GM12875 (cell line): ENCODE measurements at regions not wholly inside any gene's neighbourhood (a gene's known extent, or its start where the extent isn't known, plus 50 kb on each side); places are given as distances from the start of the nearest gene placed in this dataset.

Experiments used
- H3K4me3 ChIP-seq: one replicate; pipeline ENCODE4 v1.5.1; 2011; ENCODE audit warnings: low read depth, low read length, control low read depth
- TF ChIP-seq, protein P1 (sequence below): IDR thresholded peaks from 2 replicates; pipeline ENCODE4 v1.5.1; 2011; ENCODE audit warnings: low read depth, mild to moderate bottlenecking, control low read depth, inconsistent platforms, low read length, moderate library complexity, borderline replicate concordance; ENCODE audit not compliant: insufficient read depth

DNA sequence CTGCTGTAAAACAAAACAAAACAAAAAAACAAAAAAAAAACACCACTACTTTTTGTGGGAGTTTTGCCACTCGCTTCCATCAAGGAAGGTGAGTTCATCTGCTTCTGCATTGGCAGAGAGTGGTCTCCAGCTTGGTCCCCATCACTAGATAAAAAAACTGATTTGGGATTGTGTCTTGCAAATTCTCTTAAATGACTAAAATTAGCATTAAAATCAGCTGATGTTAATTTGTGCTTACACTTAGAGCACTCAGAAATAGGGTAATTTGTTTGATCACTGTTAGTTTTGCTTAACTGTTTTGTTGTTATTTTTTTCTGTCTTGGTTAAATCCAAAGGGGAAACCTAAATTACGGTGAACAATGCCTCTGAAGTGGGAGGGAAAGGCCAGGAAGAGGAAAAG lies 1048.0 kb downstream of the LRFN5 start:
- no peak overlapping the region for H3K4me3 ChIP-seq
- TF ChIP-seq, protein P1, sequence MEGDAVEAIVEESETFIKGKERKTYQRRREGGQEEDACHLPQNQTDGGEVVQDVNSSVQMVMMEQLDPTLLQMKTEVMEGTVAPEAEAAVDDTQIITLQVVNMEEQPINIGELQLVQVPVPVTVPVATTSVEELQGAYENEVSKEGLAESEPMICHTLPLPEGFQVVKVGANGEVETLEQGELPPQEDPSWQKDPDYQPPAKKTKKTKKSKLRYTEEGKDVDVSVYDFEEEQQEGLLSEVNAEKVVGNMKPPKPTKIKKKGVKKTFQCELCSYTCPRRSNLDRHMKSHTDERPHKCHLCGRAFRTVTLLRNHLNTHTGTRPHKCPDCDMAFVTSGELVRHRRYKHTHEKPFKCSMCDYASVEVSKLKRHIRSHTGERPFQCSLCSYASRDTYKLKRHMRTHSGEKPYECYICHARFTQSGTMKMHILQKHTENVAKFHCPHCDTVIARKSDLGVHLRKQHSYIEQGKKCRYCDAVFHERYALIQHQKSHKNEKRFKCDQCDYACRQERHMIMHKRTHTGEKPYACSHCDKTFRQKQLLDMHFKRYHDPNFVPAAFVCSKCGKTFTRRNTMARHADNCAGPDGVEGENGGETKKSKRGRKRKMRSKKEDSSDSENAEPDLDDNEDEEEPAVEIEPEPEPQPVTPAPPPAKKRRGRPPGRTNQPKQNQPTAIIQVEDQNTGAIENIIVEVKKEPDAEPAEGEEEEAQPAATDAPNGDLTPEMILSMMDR, result no peak

DNA sequence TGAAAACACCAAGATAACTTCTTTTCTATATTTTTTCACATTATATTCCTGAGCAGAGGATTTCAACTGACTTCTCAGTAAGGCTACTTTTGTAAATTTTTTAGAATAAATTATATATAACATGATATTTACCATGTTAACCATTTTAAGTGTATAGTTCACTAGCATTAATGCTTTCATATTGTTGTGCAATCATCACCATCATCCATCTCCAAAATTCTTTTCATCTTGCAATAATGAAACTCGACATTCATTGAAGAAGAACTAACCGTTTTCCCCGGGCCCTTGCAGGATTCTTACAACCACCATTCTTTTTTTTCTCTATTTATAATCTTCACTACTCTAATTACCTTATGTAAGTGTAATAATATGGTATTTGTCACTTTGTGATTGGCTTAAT lies 1036.1 kb downstream of the LRFN5 start:
- TF ChIP-seq, protein P1, result no peak
- no peak overlapping the region for H3K4me3 ChIP-seq

GRCh38 chr14:42633504-42634095 lies 1026.9 kb downstream of the LRFN5 start:
- TF ChIP-seq, protein P1, result no peak
- H3K4me3 ChIP-seq, result no peak overlapping the region

DNA sequence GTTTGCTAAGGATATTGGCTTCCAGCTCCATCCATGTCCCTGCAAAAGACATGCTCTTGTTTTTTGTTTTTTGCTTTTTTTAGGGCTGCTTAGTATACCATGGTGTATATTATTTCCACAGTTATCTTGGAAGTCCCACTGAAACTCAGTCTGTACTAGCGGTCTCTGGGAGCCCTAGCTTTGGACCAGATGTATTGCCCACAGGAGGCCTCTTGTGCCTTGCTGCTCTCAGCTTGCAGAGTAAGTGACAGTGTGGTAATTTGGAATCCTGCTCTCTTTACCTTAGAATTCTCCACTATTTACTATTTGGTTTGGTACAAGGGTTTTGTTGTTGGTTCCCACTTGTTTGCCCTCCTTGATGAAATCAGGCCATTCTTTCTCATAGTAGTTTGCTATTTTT lies 1022.9 kb downstream of the LRFN5 start:
- TF ChIP-seq, protein P1, result no peak
- no peak overlapping the region for H3K4me3 ChIP-seq

- TF ChIP-seq, protein P1, result no peak
- H3K4me3 ChIP-seq, result no peak overlapping the region
Observed at GRCh38 chr14:42628602-42629001, 1021.9 kb downstream of the LRFN5 start.

DNA sequence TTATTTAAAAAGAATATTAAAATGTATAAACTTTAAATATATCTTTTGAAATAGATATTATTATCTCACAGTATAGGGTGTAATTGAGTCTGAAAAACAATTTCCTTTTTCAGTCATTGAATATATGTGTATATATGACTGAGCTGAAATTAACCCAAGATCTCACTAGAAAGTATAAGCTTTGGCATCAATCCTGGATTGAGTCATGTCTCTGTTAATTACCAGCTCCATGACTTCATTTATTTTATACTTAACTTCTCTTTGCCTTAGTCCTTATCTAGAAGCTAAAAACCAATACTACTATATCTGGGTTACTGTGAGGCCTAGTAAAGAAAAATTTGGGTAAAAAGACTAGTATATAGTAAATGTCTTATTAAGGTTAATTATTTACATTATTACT lies 1020.3 kb downstream of the LRFN5 start:
- TF ChIP-seq, protein P1, result no peak
- no peak overlapping the region for H3K4me3 ChIP-seq

GRCh38 chr14:42624980-42625761 lies 1018.5 kb downstream of the LRFN5 start:
- TF ChIP-seq, protein P1, result no peak
- no peak overlapping the region for H3K4me3 ChIP-seq
